Ishikawa (cell line): ENCODE measurements at regions not wholly inside any gene's neighbourhood (a gene's known extent, or its start where the extent isn't known, plus 50 kb on each side); places are given as distances from the start of the nearest gene placed in this dataset.

Experiments used
- CEBPB ChIP-seq: IDR thresholded peaks from 2 replicates; pipeline ENCODE4 v1.6.1; 2012
- CREB1 ChIP-seq: IDR thresholded peaks from 2 replicates; pipeline ENCODE4 v1.6.1; 2012; ENCODE audit warnings: low read depth
- EGR1 ChIP-seq: IDR thresholded peaks from 2 replicates; pipeline ENCODE4 v1.6.1; 2012
- EP300 ChIP-seq: IDR thresholded peaks from 2 replicates; pipeline ENCODE4 v1.6.1; 2012; ENCODE audit warnings: borderline replicate concordance
- FOXM1 ChIP-seq: IDR thresholded peaks from 2 replicates; pipeline ENCODE4 v1.6.1; 2012; ENCODE audit warnings: low read depth, borderline replicate concordance
- NFIC ChIP-seq: IDR thresholded peaks from 2 replicates; pipeline ENCODE4 v1.6.1; 2012
- RAD21 ChIP-seq: IDR thresholded peaks from 2 replicates; pipeline ENCODE4 v1.6.1; 2012; ENCODE audit warnings: low read depth
- TAF1 ChIP-seq: IDR thresholded peaks from 2 replicates; pipeline ENCODE4 v1.6.1; 2012; ENCODE audit warnings: low read depth, mild to moderate bottlenecking
- TCF12 ChIP-seq: IDR thresholded peaks from 2 replicates; pipeline ENCODE4 v1.6.1; 2012; ENCODE audit warnings: low read depth
- TEAD4 ChIP-seq: IDR thresholded peaks from 2 replicates; pipeline ENCODE4 v1.6.1; 2012
- YY1 ChIP-seq: IDR thresholded peaks from 2 replicates; pipeline ENCODE4 v1.6.1; 2012; ENCODE audit warnings: low read depth
- ZBTB7A ChIP-seq: IDR thresholded peaks from 2 replicates; pipeline ENCODE4 v1.6.1; 2012; ENCODE audit warnings: low read depth
- TF ChIP-seq, protein P1 (sequence below): IDR thresholded peaks from 2 replicates; pipeline ENCODE4 v1.6.1; 2012
- TF ChIP-seq, protein P2 (sequence below): IDR thresholded peaks from 2 replicates; pipeline ENCODE4 v1.6.1; 2012
- TF ChIP-seq, protein P3 (sequence below): IDR thresholded peaks from 2 replicates; pipeline ENCODE4 v1.6.1; 2012; ENCODE audit warnings: low read depth, mild to moderate bottlenecking

DNA sequence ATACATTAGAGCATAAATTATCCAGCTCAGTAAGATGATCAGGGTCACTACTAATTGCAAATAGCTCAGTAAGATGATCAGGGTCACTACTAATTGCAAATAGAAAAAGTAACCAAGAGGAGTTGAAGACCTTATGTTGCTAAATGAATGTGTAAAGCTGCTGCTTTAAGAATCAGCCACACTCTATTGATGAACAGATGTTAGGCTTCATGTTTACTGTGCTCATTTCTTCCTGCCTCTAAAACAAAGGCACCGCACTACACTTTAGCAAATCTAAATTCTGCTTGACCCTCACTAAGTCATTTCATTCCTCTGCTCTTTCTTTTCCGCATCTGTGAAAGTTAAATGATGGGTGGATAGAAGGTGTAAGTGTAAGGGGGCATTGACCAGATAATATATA, 92.6 kb upstream of the PLSCR4 start:
- TF ChIP-seq YY1 (no peak), FOXM1 (no peak), ZBTB7A (no peak), TEAD4 (no peak), CREB1 (no peak), RAD21 (no peak), EGR1 (no peak), NFIC (no peak), TCF12 (no peak), CEBPB (no peak), EP300 (no peak)
- TF ChIP-seq, protein P1, sequence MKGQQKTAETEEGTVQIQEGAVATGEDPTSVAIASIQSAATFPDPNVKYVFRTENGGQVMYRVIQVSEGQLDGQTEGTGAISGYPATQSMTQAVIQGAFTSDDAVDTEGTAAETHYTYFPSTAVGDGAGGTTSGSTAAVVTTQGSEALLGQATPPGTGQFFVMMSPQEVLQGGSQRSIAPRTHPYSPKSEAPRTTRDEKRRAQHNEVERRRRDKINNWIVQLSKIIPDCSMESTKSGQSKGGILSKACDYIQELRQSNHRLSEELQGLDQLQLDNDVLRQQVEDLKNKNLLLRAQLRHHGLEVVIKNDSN = no peak
- TF ChIP-seq, protein P2, sequence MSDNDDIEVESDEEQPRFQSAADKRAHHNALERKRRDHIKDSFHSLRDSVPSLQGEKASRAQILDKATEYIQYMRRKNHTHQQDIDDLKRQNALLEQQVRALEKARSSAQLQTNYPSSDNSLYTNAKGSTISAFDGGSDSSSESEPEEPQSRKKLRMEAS = no peak
- TF ChIP-seq, protein P3, sequence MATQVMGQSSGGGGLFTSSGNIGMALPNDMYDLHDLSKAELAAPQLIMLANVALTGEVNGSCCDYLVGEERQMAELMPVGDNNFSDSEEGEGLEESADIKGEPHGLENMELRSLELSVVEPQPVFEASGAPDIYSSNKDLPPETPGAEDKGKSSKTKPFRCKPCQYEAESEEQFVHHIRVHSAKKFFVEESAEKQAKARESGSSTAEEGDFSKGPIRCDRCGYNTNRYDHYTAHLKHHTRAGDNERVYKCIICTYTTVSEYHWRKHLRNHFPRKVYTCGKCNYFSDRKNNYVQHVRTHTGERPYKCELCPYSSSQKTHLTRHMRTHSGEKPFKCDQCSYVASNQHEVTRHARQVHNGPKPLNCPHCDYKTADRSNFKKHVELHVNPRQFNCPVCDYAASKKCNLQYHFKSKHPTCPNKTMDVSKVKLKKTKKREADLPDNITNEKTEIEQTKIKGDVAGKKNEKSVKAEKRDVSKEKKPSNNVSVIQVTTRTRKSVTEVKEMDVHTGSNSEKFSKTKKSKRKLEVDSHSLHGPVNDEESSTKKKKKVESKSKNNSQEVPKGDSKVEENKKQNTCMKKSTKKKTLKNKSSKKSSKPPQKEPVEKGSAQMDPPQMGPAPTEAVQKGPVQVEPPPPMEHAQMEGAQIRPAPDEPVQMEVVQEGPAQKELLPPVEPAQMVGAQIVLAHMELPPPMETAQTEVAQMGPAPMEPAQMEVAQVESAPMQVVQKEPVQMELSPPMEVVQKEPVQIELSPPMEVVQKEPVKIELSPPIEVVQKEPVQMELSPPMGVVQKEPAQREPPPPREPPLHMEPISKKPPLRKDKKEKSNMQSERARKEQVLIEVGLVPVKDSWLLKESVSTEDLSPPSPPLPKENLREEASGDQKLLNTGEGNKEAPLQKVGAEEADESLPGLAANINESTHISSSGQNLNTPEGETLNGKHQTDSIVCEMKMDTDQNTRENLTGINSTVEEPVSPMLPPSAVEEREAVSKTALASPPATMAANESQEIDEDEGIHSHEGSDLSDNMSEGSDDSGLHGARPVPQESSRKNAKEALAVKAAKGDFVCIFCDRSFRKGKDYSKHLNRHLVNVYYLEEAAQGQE = no peak

DNA sequence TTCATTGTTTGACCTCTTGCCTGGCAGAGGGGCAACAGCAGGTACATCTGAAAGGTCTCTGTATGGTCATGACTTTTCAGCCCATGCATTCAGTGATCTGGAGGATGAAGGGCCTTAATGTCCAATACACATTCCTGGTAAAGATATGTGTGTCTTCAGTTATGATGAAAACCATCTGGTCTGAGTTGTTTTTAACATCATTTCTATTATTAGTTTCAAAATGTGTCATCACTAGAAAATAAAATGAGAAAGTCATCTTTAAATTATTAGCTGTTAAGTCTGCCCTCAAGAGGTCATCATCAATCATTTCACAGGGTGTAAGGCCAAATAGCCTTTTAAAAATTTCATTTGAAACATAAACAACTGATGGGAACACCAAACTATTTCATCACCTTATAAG, 92.1 kb upstream of the PLSCR4 start:
- TF ChIP-seq, protein P1 = no peak
- TF ChIP-seq ZBTB7A (no peak), EGR1 (no peak), TAF1 (no peak), EP300 (no peak), FOXM1 (no peak), TCF12 (no peak)
- TF ChIP-seq, protein P3 = no peak
- TF ChIP-seq, protein P2 = no peak

DNA sequence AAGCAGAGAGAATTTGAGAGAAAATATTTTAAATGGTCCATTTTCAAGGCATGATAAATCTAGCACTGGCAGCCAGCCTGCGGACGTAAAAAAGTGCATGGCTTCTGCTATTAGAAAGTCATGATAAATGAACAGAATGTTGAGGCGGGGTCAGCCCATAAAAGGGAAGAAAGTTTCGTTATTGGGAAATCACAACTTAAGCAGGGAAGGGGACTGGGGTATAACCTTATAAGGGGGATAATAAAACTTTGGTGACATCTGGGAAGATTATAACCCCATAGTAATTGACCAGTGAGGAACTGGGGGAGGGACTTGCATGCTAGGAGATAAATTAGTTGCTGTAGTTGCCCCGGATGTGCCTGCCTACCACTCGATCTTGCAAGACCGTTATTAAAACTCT, 88.4 kb upstream of the PLSCR4 start:
- TF ChIP-seq TCF12 (no peak), TAF1 (no peak), FOXM1 (no peak), YY1 (no peak)
- TF ChIP-seq, protein P2 = no peak

DNA sequence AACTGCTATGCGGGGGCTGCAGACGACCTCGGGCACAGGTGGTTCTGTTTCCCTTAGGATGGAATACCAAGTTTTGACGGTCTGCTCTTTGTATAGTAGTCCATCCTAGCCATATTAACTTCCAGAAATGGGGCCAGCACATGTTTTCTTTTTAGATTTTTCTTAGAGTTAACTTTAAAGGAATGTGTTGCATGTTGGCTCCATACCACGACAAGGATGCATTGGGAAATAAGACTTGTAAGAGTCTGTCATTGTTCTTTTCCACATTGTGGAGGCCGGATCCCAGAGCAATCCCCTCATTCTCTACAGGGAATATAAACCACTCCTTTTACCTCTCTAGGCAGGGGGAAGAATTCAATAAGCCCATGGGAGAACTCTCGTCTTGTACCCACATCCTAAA, 87.1 kb upstream of the PLSCR4 start:
- no peak for TF ChIP-seq TAF1
- no peak for TF ChIP-seq TCF12
- no peak for TF ChIP-seq ZBTB7A
- no peak for TF ChIP-seq RAD21
- no peak for TF ChIP-seq YY1
- no peak for TF ChIP-seq FOXM1
- no peak for TF ChIP-seq CREB1
- TF ChIP-seq, protein P2 = no peak
- no peak for TF ChIP-seq TEAD4
- TF ChIP-seq EP300 = no peak
- TF ChIP-seq, protein P1 = no peak
- TF ChIP-seq EGR1 = no peak
- TF ChIP-seq, protein P3 = no peak
- TF ChIP-seq NFIC = no peak
- no peak for TF ChIP-seq CEBPB
